GM12875 (cell line): ENCODE measurements at regions not wholly inside any gene's neighbourhood (a gene's known extent, or its start where the extent isn't known, plus 50 kb on each side); places are given as distances from the start of the nearest gene placed in this dataset.
"Not testable (repeated sequence)": the region's sequence is repeated elsewhere in the genome, so short reads cannot be mapped to it uniquely, and the experiment has no call there.

Experiments used
- H3K4me3 ChIP-seq: one replicate; pipeline ENCODE4 v1.5.1; 2011; ENCODE audit warnings: low read depth, low read length, control low read depth
- TF ChIP-seq, protein P1 (sequence below): IDR thresholded peaks from 2 replicates; pipeline ENCODE4 v1.5.1; 2011; ENCODE audit warnings: low read depth, mild to moderate bottlenecking, control low read depth, inconsistent platforms, low read length, moderate library complexity, borderline replicate concordance; ENCODE audit not compliant: insufficient read depth

DNA sequence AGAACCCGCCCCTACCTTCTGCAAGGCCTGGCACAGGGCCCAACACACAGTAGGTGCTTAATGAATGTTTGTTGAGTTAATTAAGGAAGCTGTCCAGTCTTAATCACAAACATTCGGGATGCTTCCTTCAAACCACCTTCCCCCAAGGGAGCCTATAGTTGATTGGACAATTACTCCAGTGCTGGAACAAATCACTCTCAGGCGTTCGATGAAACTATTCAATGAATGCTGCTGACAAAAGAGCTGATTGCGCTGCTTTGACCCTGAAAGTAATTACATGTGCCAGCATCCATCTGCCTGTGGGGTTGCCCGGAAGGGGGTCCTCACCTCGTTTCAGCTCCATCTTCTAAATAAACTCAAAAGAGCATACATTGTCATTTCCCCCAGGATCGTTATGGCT is 112.0 kb upstream of the SRSF6 start:
- no peak overlapping the region for H3K4me3 ChIP-seq
- TF ChIP-seq, protein P1, sequence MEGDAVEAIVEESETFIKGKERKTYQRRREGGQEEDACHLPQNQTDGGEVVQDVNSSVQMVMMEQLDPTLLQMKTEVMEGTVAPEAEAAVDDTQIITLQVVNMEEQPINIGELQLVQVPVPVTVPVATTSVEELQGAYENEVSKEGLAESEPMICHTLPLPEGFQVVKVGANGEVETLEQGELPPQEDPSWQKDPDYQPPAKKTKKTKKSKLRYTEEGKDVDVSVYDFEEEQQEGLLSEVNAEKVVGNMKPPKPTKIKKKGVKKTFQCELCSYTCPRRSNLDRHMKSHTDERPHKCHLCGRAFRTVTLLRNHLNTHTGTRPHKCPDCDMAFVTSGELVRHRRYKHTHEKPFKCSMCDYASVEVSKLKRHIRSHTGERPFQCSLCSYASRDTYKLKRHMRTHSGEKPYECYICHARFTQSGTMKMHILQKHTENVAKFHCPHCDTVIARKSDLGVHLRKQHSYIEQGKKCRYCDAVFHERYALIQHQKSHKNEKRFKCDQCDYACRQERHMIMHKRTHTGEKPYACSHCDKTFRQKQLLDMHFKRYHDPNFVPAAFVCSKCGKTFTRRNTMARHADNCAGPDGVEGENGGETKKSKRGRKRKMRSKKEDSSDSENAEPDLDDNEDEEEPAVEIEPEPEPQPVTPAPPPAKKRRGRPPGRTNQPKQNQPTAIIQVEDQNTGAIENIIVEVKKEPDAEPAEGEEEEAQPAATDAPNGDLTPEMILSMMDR = no peak

DNA sequence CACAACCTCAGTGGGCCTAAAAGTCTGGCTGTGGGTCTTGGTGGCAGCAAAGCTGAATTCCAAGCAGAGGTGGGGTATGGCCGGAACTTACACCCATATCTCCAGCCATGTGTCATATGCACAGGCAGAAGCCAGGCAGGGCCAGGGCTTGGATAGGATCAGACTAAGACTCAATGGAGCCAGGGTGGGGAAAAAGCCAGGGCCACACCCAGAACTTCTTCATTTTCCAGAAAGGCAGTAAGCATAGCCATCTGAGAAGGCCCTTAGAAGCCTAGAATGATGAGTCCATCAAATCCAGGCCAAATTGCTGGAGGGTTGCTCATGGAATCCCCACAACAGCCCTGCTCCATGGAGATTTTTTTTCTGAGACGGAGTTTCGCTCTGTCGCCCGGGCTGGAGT is 116.2 kb upstream of the SRSF6 start:
- TF ChIP-seq, protein P1 = no peak
- H3K4me3 ChIP-seq = no peak overlapping the region

DNA sequence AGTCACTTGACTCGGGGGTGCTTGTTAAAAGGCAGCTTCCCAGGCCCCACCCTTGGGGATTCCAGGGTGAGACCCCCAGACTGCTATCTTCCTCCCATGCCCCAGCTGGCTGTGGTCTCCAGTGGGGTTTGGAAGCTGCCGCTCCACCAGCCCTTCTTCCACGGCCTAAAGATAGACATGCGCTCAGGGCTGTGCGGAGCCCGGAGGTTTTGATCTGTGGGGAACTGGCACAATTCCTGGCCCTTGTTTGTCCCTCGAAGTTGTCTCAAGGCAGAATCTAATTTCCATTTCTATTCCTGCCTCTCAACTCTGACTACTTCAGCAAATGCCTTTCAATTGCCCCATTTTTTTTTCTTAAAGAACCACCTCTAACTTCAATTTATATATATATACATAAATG is 120.7 kb upstream of the SRSF6 start:
- no peak overlapping the region for H3K4me3 ChIP-seq
- TF ChIP-seq, protein P1 = no peak

DNA sequence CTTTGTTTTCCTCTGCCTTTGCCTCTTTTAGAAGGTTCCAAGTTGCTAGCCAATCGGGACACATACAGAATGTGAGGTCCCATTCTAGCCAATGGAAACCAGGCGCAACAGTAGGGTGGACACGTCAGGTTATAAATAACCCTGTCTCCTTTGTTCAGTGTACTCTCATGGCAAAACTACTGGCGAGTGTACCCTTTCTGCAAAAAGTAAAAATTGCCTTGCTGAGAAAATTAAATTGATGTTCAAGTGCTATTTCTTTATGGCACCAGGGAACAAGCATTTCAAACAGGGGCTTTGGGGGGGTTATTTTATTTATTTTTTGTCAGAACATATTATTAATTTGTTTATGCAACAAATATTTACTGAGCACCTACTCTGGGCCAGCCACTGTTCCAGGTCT is 123.6 kb upstream of the SRSF6 start:
- TF ChIP-seq, protein P1 = no peak
- H3K4me3 ChIP-seq = no peak overlapping the region

DNA sequence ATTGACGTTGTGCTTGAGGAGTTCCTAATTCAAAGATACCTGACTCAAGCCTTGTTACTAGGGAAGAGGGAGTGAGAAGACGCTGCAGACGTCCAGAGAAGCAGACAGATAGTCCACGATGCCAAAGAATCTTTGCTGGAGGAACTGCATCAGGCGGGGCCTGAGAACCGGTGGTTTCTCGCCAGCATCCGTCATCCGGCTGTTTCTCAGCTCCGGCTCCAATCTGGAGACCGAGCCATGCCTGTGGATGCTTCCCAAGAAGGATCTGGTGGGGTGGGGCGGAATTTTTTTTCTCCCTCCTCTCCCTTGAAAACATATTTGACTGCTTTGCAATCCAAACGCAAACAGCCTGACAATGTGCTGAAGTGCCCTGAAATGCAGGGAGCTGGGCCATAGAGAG is 125.8 kb upstream of the SRSF6 start:
- TF ChIP-seq, protein P1 = no peak

DNA sequence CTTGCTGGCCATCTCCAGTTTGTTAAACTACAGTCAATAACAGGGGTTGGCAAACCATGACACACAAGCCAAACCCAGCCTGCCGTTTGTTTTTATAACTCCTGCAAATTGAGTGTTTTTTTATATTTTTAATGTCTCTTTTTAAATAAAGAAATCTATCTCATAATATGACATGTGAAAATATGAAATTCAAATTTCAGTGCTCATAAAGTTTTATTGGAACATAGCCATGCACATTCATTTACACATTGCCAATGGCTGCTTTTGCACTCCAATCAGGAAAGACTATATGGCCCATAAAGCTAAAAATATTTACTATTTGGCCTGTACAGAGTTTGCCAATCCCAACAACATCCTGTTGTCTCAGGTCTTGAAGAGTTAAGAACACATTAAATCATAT is 129.0 kb upstream of the SRSF6 start:
- TF ChIP-seq, protein P1 = no peak
- H3K4me3 ChIP-seq = no peak overlapping the region

More for the DNA sequence above, 125.8 kb upstream of the SRSF6 start:
- no peak overlapping the region for H3K4me3 ChIP-seq

DNA sequence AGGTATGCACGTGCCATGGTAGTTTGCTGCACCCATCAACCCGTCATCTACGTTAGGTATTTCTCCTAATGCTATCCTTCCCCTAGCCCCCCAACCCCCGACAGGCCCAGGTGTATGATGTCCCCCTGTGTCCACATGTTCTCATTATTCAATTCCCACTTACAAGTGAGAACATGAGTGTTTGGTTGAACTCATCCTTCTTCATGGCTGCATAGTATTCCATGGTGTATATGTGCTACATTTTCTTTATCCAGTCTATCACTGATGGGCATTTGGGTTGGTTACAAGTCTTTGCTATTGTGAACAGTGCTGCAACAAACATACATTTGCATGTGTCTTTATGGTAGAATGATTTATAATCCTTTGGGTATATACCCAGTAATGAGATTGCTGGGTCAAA is 130.5 kb upstream of the SRSF6 start:
- H3K4me3 ChIP-seq = not testable (repeated sequence)

DNA sequence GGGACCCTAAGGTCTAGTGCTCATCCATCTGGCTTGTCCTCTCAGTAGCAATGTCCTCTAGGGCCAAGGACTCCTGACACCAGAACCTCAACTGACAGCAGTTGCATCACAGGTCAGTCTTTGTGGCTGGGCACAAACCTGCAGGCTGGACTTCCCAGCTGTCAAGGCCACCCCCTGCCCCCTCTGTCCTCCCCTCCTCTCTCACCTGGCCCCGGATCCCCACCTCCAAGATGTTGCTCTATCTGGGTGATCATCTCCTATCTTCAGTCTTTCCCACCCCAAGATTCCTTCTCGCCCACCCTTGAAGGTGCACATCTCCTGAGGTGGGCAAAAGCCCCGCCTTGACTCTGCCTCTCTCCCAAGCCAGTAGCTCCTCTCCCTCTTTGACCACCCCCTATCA is 131.8 kb upstream of the SRSF6 start:
- H3K4me3 ChIP-seq = no peak overlapping the region
- TF ChIP-seq, protein P1 = no peak
